ENCODE measurements at regions not wholly inside any gene's neighbourhood (a gene's known extent, or its start where the extent isn't known, plus 50 kb on each side); places are given as distances from the start of the nearest gene placed in this dataset.

- Histone ChIP-seq H3K4me3 (no peak overlapping the region), H3K36me3 (ENCODE audit: control insufficient read depth in 2 of 2, insufficient read depth in 2 of 2, low read length in 1 of 2) (no peaks in the 10 kb centered on the region), H3K4me2 (ENCODE audit: control insufficient read depth, insufficient read depth) (no peak overlapping the region), H4K20me1 (ENCODE audit: control insufficient read depth, insufficient read depth) (no peaks in the 10 kb centered on the region), H3K9ac (ENCODE audit: control insufficient read depth, insufficient read depth, low read length) (no peak overlapping the region), H3K4me1 (ENCODE audit: control insufficient read depth, insufficient read depth, low read length) (no peaks in the 10 kb centered on the region), H3K27me3 (replicated peaks in 1 of 2; ENCODE audit: control insufficient read depth in 2 of 2, insufficient read depth in 2 of 2, low read length in 1 of 2) (no peaks in the 10 kb centered on the region), H3K79me2 (ENCODE audit: control insufficient read depth, insufficient read depth, low read length) (no peaks in the 10 kb centered on the region), H3K27ac (ENCODE audit: control insufficient read depth, insufficient read depth) (no peak overlapping the region), H2AFZ (ENCODE audit: control insufficient read depth, low read depth, low read length) (no peak overlapping the region), H3K9me3 (replicated peaks; ENCODE audit: control insufficient read depth, insufficient read depth, low read length) (no peaks in the 10 kb centered on the region)
- RAD21 ChIA-PET (ENCODE audit: unreplicated experiment), result no interaction called here
- WGBS (ENCODE audit: insufficient coverage, insufficient replicate concordance, low lambda C conversion rate, missing lambda C conversion rate), result 34% methylated on average over 6 of the region's 6 CpGs
- in situ Hi-C loops (cut with MboI), result no loop called here
- ATAC-seq (no peak), DNase-seq (ENCODE audit: low read depth, low spot score) (no peak), FAIRE-seq (no peak)
- no TSS peak for BruUV-seq (replicated peaks)
- intact Hi-C loops (cut with micrococcal nuclease; ENCODE audit: unreplicated experiment), result no loop called here
- CTCF ChIA-PET, result interaction anchor here (1.0 to 1.2 kb wide), 2 partner anchors 10 to 867 kb away, joined by 3 to 4 read pairs; no protein-coding TSS in a partner anchor
- POLR2A ChIA-PET, result no interaction called here
- SMC1A ChIA-PET (ENCODE audit: uncharacterized antibody, unreplicated experiment), result interaction anchor here (1.1 kb wide), 1 partner anchor 8 kb away, joined by 3 read pairs; no protein-coding TSS in a partner anchor
- TF ChIP-seq E2F8 (IDR thresholded peaks at IDR 0.05; ENCODE audit: low read depth, partially characterized antibody) (no peak), ELK1 (IDR thresholded peaks at IDR 0.05; ENCODE audit: low read depth, low read length) (no peak), HDAC2 (IDR thresholded peaks at IDR 0.05) (no peak), TARDBP (IDR thresholded peaks at IDR 0.05; ENCODE audit: borderline replicate concordance) (no peak), POU2F2 (IDR thresholded peaks at IDR 0.05; ENCODE audit: borderline replicate concordance, low read depth, low read length) (no peak), MTA3 (IDR thresholded peaks at IDR 0.05; ENCODE audit: borderline replicate concordance, low read length) (no peak), EZH2 (IDR thresholded peaks at IDR 0.05; ENCODE audit: borderline replicate concordance, control insufficient read depth, low read depth, low read length) (no peak), SKIL (IDR thresholded peaks at IDR 0.05; ENCODE audit: low read depth, poor library complexity, severe bottlenecking) (no peak), POLR2AphosphoS2 (IDR thresholded peaks at IDR 0.05; ENCODE audit: low read depth, low read length) (no peak), HDAC6 (IDR thresholded peaks at IDR 0.05; ENCODE audit: unreplicated experiment) (no peak), ETV6 (conservative IDR thresholded peaks at IDR 0.05 in 1 of 2, IDR thresholded peaks at IDR 0.05 in 1 of 2; ENCODE audit: borderline replicate concordance in 1 of 2, low read depth in 1 of 2) (no peak)
- TF ChIP-seq, protein P1, sequence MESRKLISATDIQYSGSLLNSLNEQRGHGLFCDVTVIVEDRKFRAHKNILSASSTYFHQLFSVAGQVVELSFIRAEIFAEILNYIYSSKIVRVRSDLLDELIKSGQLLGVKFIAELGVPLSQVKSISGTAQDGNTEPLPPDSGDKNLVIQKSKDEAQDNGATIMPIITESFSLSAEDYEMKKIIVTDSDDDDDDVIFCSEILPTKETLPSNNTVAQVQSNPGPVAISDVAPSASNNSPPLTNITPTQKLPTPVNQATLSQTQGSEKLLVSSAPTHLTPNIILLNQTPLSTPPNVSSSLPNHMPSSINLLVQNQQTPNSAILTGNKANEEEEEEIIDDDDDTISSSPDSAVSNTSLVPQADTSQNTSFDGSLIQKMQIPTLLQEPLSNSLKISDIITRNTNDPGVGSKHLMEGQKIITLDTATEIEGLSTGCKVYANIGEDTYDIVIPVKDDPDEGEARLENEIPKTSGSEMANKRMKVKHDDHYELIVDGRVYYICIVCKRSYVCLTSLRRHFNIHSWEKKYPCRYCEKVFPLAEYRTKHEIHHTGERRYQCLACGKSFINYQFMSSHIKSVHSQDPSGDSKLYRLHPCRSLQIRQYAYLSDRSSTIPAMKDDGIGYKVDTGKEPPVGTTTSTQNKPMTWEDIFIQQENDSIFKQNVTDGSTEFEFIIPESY (IDR thresholded peaks at IDR 0.05), result no peak
These were observed 1133.9 kb downstream of the AACS start for GRCh38 chr12:126198966-126199692.
